ENCODE measurements at regions not wholly inside any gene's neighbourhood (a gene's known extent, or its start where the extent isn't known, plus 50 kb on each side); places are given as distances from the start of the nearest gene placed in this dataset.
"Not testable (repeated sequence)": the region's sequence is repeated elsewhere in the genome, so short reads cannot be mapped to it uniquely, and the experiment has no call there.

- H3K4me1 ChIP-seq, result no peaks in the 10 kb centered on the region
- H3K4me3 ChIP-seq, result no peak overlapping the region
- in situ Hi-C loops (cut with MboI; ENCODE audit: low sequenced_read_pairs), result no loop called here
- no peaks in the 10 kb centered on the region for H3K27me3 ChIP-seq (ENCODE audit: low read depth)
- no peaks in the 10 kb centered on the region for H3K9me3 ChIP-seq
- DNase-seq (ENCODE audit: low spot score in 2 of 2), result no peak
- no peaks in the 10 kb centered on the region for H3K36me3 ChIP-seq (replicated peaks)
These were observed 226.6 kb upstream of the ST6GAL2 start for GRCh38 chr2:107112561-107112960.

- no peaks in the 10 kb centered on the region for H3K9me3 ChIP-seq
- H3K36me3 ChIP-seq (replicated peaks), result no peaks in the 10 kb centered on the region
- H3K4me1 ChIP-seq, result no peaks in the 10 kb centered on the region
- no peak for DNase-seq (ENCODE audit: low spot score in 2 of 2)
- no peak overlapping the region for H3K4me3 ChIP-seq
- no peaks in the 10 kb centered on the region for H3K27me3 ChIP-seq (ENCODE audit: low read depth)
- in situ Hi-C loops (cut with MboI; ENCODE audit: low sequenced_read_pairs), result no loop called here
These were observed 242.4 kb upstream of the ST6GAL2 start for GRCh38 chr2:107128381-107128780.

DNA sequence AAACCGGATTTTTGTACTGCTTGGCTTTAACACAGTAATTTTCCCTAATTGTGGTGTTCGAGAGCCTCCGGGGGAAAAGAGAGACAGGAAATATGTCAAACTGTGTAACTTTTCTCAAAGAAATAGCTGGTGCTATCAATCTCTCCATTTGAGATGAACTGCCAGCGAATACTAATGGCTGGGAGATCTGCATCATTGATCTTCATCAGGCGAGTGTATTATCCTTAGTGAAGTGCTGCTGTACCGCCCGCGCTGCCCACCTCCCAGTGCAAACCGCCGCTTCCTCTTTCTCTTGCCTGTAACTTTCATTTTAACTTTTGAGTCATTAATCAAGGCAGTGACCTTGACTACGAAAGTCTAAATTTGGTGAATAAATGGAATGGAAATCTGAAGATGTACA lies 246.1 kb upstream of the ST6GAL2 start:
- Histone ChIP-seq H3K4me3 (no peak overlapping the region), H3K9me3 (no peaks in the 10 kb centered on the region), H3K27me3 (ENCODE audit: low read depth) (no peaks in the 10 kb centered on the region), H3K4me1 (no peaks in the 10 kb centered on the region), H3K36me3 (replicated peaks) (no peaks in the 10 kb centered on the region)
- in situ Hi-C loops (cut with MboI; ENCODE audit: low sequenced_read_pairs), result no loop called here
- no peak for DNase-seq (ENCODE audit: low spot score in 2 of 2)

GRCh38 chr2:107132746-107133145 lies 246.8 kb upstream of the ST6GAL2 start:
- H3K4me3 ChIP-seq, result no peak overlapping the region
- H3K36me3 ChIP-seq (replicated peaks), result no peaks in the 10 kb centered on the region
- no peaks in the 10 kb centered on the region for H3K9me3 ChIP-seq
- DNase-seq (ENCODE audit: low spot score in 2 of 2), result no peak
- in situ Hi-C loops (cut with MboI; ENCODE audit: low sequenced_read_pairs), result no loop called here
- H3K4me1 ChIP-seq, result no peaks in the 10 kb centered on the region
- no peaks in the 10 kb centered on the region for H3K27me3 ChIP-seq (ENCODE audit: low read depth)

GRCh38 chr2:107133412-107133811 lies 247.4 kb upstream of the ST6GAL2 start:
- in situ Hi-C loops (cut with MboI; ENCODE audit: low sequenced_read_pairs), result no loop called here
- no peaks in the 10 kb centered on the region for H3K9me3 ChIP-seq
- no peak overlapping the region for H3K4me3 ChIP-seq
- DNase-seq (ENCODE audit: low spot score in 2 of 2), result no peak
- H3K4me1 ChIP-seq, result no peaks in the 10 kb centered on the region
- no peaks in the 10 kb centered on the region for H3K36me3 ChIP-seq (replicated peaks)
- H3K27me3 ChIP-seq (ENCODE audit: low read depth), result no peaks in the 10 kb centered on the region

DNA sequence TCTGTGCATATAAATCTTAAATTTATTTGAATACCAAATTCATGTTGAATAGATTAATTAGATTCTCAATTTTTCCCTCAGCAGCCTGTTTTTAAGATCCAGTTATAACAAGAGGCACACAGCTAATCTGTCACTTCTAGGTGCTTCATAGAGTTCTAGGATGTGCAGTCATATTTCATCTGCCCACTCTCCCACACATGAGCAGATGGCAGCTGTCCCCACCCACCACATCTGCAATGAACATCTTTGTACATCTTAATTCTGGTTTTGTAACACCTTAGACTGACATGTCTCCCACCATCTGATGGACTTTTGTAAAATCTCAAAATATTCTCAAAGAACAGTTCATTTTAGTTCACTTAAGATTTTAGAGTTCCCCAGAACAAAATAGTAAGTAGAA lies 250.8 kb upstream of the ST6GAL2 start:
- no peak for DNase-seq (ENCODE audit: low spot score in 2 of 2)

DNA sequence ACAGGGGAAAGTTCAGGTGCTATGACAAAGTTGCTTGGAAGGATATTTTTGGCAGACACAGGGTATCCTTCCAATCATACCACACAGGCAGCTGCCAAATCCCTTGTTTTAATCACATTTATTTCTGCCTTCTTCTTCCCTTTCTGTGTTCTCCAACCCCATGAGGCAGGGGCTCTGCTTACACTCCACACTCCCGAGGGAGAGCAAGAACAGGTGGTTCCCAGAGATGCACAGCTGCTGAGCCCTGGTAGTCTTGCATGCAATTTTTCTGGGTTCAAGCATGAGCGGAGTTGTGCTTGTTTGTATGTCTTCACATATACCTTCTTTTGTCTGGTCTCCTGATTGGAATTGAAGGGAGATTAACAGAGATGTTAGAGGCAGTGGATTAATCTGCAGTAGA lies 251.7 kb upstream of the ST6GAL2 start:
- no peaks in the 10 kb centered on the region for H3K36me3 ChIP-seq (replicated peaks)
- H3K4me3 ChIP-seq, result no peak overlapping the region
- H3K4me1 ChIP-seq, result no peaks in the 10 kb centered on the region
- no peaks in the 10 kb centered on the region for H3K9me3 ChIP-seq
- no peaks in the 10 kb centered on the region for H3K27me3 ChIP-seq (ENCODE audit: low read depth)
- in situ Hi-C loops (cut with MboI; ENCODE audit: low sequenced_read_pairs), result no loop called here
- DNase-seq (ENCODE audit: low spot score in 2 of 2), result no peak

More for the DNA sequence above, 250.8 kb upstream of the ST6GAL2 start:
- Histone ChIP-seq H3K27me3 (ENCODE audit: low read depth) (no peaks in the 10 kb centered on the region), H3K4me3 (no peak overlapping the region), H3K36me3 (replicated peaks) (no peaks in the 10 kb centered on the region), H3K4me1 (no peaks in the 10 kb centered on the region), H3K9me3 (no peaks in the 10 kb centered on the region)
- in situ Hi-C loops (cut with MboI; ENCODE audit: low sequenced_read_pairs), result no loop called here

DNA sequence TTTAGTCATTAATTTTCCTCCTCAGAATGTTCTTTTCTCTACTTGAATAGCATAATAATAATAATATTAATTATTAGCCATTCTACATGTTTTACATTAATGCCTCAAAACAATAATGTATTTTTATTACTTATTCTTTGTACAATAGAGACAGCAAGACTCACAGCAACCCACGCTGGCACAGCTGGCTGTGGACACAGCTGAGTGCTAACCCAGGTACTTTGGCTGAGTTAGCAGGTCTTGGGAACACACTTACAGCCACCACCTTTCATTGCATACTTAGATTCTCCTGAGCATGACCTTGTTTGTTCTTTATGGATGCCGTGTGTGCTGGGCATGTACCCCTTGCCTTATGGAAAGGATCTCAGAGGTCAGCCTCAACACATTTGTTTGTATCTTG lies 260.2 kb upstream of the ST6GAL2 start:
- no peaks in the 10 kb centered on the region for H3K9me3 ChIP-seq
- H3K36me3 ChIP-seq (replicated peaks), result no peaks in the 10 kb centered on the region
- no peak overlapping the region for H3K4me3 ChIP-seq
- DNase-seq (ENCODE audit: low spot score in 2 of 2), result no peak
- no peaks in the 10 kb centered on the region for H3K27me3 ChIP-seq (ENCODE audit: low read depth)
- H3K4me1 ChIP-seq, result no peaks in the 10 kb centered on the region
- in situ Hi-C loops (cut with MboI; ENCODE audit: low sequenced_read_pairs), result no loop called here

DNA sequence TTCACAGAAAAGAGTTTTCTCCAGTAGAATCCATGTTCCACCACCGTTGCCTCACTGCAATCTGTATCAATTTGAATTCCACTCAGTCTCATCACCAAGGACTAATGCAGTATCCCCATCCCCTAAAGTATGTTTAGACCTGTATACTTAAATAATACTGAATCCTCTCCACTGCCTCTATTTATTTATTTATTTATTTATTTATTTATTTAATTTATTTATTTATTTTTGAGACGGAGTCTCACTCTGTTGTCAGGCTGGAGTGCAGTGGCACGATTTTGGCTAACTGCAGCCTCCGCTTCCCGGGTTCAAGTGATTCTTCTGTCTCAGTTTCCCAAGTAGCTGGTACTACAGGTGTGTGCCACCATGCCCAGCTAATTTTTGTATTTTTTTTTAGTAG lies 260.7 kb upstream of the ST6GAL2 start:
- in situ Hi-C loops (cut with MboI; ENCODE audit: low sequenced_read_pairs); H3K4me1 ChIP-seq; DNase-seq (ENCODE audit: low spot score in 2 of 2); H3K9me3 ChIP-seq; H3K4me3 ChIP-seq; H3K27me3 ChIP-seq (ENCODE audit: low read depth); H3K36me3 ChIP-seq (replicated peaks): not testable (repeated sequence)

GRCh38 chr2:107148055-107148454 lies 262.1 kb upstream of the ST6GAL2 start:
- DNase-seq (ENCODE audit: low spot score in 2 of 2), result no peak
- Histone ChIP-seq H3K9me3 (no peaks in the 10 kb centered on the region), H3K36me3 (replicated peaks) (no peaks in the 10 kb centered on the region), H3K4me3 (no peak overlapping the region), H3K4me1 (no peaks in the 10 kb centered on the region), H3K27me3 (ENCODE audit: low read depth) (no peaks in the 10 kb centered on the region)
- in situ Hi-C loops (cut with MboI; ENCODE audit: low sequenced_read_pairs), result no loop called here

- Histone ChIP-seq H3K9me3 (no peaks in the 10 kb centered on the region), H3K4me1 (no peaks in the 10 kb centered on the region), H3K27me3 (ENCODE audit: low read depth) (no peaks in the 10 kb centered on the region), H3K36me3 (replicated peaks) (no peaks in the 10 kb centered on the region), H3K4me3 (no peak overlapping the region)
- in situ Hi-C loops (cut with MboI; ENCODE audit: low sequenced_read_pairs), result no loop called here
- no peak for DNase-seq (ENCODE audit: low spot score in 2 of 2)
These were observed 262.5 kb upstream of the ST6GAL2 start for GRCh38 chr2:107148496-107148895.

- no peaks in the 10 kb centered on the region for H3K9me3 ChIP-seq
- no peaks in the 10 kb centered on the region for H3K36me3 ChIP-seq (replicated peaks)
- H3K27me3 ChIP-seq (ENCODE audit: low read depth), result no peaks in the 10 kb centered on the region
- in situ Hi-C loops (cut with MboI; ENCODE audit: low sequenced_read_pairs), result no loop called here
- H3K4me1 ChIP-seq, result no peaks in the 10 kb centered on the region
- H3K4me3 ChIP-seq, result no peak overlapping the region
- DNase-seq (ENCODE audit: low spot score in 2 of 2), result no peak
These were observed 274.8 kb upstream of the ST6GAL2 start for GRCh38 chr2:107160640-107161239.

GRCh38 chr2:107168141-107168540 lies 282.2 kb upstream of the ST6GAL2 start:
- no peaks in the 10 kb centered on the region for H3K4me1 ChIP-seq
- no peak overlapping the region for H3K4me3 ChIP-seq
- H3K9me3 ChIP-seq, result no peaks in the 10 kb centered on the region
- no peaks in the 10 kb centered on the region for H3K27me3 ChIP-seq (ENCODE audit: low read depth)
- in situ Hi-C loops (cut with MboI; ENCODE audit: low sequenced_read_pairs), result no loop called here
- no peak for DNase-seq (ENCODE audit: low spot score in 2 of 2)
- H3K36me3 ChIP-seq (replicated peaks), result no peaks in the 10 kb centered on the region

DNA sequence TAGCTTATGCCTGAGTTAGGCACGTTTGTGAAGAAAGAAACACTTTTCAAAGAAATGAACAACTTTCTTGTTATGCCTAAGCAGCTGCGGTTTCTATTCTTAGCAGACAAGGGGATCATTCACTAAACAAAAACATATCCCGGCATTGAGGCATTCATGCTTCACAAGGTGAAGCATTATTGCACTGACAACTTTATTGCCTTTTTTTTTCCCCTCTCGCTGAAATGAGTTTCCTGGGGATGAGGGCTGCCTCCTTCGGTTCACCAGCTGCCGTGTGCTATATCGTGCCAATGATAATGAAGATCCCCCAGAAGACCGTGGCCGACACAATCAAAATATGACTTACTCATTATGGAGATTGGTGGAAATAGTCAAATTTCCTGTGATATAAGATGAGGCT lies 288.2 kb upstream of the ST6GAL2 start:
- no peaks in the 10 kb centered on the region for H3K4me1 ChIP-seq
- in situ Hi-C loops (cut with MboI; ENCODE audit: low sequenced_read_pairs), result no loop called here

DNA sequence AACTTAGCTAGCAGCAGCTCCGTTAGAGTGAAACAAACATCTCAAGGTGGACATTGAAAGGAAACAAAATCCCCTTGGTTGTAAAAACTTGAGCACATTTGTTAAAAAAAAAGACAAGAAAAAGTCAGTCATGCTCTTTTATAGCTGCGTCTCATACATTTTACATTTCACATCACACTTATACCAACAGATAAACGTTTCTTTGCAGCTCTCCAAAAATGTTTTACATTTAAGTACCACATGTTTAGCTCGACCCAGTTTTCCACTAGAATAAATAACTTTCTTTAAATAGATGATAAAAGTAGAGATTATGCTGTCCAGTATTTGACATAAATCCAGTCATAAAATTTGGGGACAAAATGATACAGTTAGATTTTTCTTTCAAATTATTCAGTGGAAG lies 297.0 kb upstream of the ST6GAL2 start:
- H3K9me3 ChIP-seq, result no peaks in the 10 kb centered on the region; the same call in 1 of the 2 replicates
- no peak overlapping the region for H3K4me3 ChIP-seq
- in situ Hi-C loops (cut with MboI; ENCODE audit: low sequenced_read_pairs), result no loop called here
- H3K36me3 ChIP-seq (replicated peaks), result no peaks in the 10 kb centered on the region
- no peaks in the 10 kb centered on the region for H3K4me1 ChIP-seq
- H3K27me3 ChIP-seq (ENCODE audit: low read depth), result no peaks in the 10 kb centered on the region
- DNase-seq (ENCODE audit: low spot score in 2 of 2), result no peak

More for the DNA sequence above, 288.2 kb upstream of the ST6GAL2 start:
- Histone ChIP-seq H3K4me3 (no peak overlapping the region), H3K27me3 (ENCODE audit: low read depth) (no peaks in the 10 kb centered on the region), H3K9me3 (no peaks in the 10 kb centered on the region; the same call in 1 of the 2 replicates), H3K36me3 (replicated peaks) (no peaks in the 10 kb centered on the region)
- DNase-seq (ENCODE audit: low spot score in 2 of 2), result no peak

All from HAP-1 (cell line).